H9 (cell line): ENCODE measurements at regions not wholly inside any gene's neighbourhood (a gene's known extent, or its start where the extent isn't known, plus 50 kb on each side); places are given as distances from the start of the nearest gene placed in this dataset.

Experiments
- DNase-seq: peaks from one replicate; pipeline ENCODE4 v3.0.0-alpha.2; 2017
- H2AFZ ChIP-seq: one replicate; pipeline ENCODE4 v1.6.1; 2013; ENCODE audit warnings: mild to moderate bottlenecking, low read length, control low read depth, moderate library complexity
- H2AK5ac ChIP-seq: 2 replicates; pipeline ENCODE4 v1.6.1; 2013; ENCODE audit warnings: low read length, control low read depth, mixed read lengths; ENCODE audit not compliant: insufficient read length
- H2BK120ac ChIP-seq: one replicate; pipeline ENCODE4 v1.6.1; 2013; ENCODE audit warnings: low read depth, mild to moderate bottlenecking, low read length, control low read depth, inconsistent platforms; ENCODE audit not compliant: poor library complexity, severe bottlenecking
- H2BK12ac ChIP-seq: 2 replicates; pipeline ENCODE4 v1.6.1; 2013; ENCODE audit warnings: low read length, control low read depth, mixed read lengths, low read depth; ENCODE audit not compliant: insufficient read length
- H2BK15ac ChIP-seq: 2 replicates; pipeline ENCODE4 v1.6.1; 2013; ENCODE audit warnings: low read depth, low read length, control low read depth
- H2BK20ac ChIP-seq: one replicate; pipeline ENCODE4 v1.6.1; 2013; ENCODE audit warnings: low read depth, mild to moderate bottlenecking, low read length, control low read depth, inconsistent platforms; ENCODE audit not compliant: poor library complexity, severe bottlenecking
- H2BK5ac ChIP-seq: 2 replicates; pipeline ENCODE4 v1.6.1; 2013; ENCODE audit warnings: low read length, control low read depth, mixed read lengths; ENCODE audit not compliant: insufficient read length
- H3K14ac ChIP-seq: 2 replicates; pipeline ENCODE4 v1.6.1; 2013; ENCODE audit warnings: low read length, control low read depth; ENCODE audit not compliant: insufficient read depth
- H3K18ac ChIP-seq: 2 replicates; pipeline ENCODE4 v1.6.1; 2013; ENCODE audit warnings: low read depth, mild to moderate bottlenecking, mixed read lengths, low read length, control low read depth; ENCODE audit not compliant: insufficient read length
- H3K23ac ChIP-seq: 2 replicates; pipeline ENCODE4 v1.6.1; 2013; ENCODE audit warnings: low read length, control low read depth, mixed read lengths, low read depth; ENCODE audit not compliant: insufficient read length
- H3K23me2 ChIP-seq: 2 replicates; pipeline ENCODE4 v1.6.1; 2013; ENCODE audit warnings: low read depth, mild to moderate bottlenecking, mixed read lengths, low read length, control low read depth; ENCODE audit not compliant: insufficient read length, poor library complexity, severe bottlenecking
- H3K27ac ChIP-seq: 2 replicates; pipeline ENCODE4 v1.5.1; 2013; ENCODE audit warnings: low read length, control low read depth, mixed read lengths, low read depth; ENCODE audit not compliant: insufficient read length
- H3K27me3 ChIP-seq: 2 replicates; pipeline ENCODE4 v1.6.1; 2013; ENCODE audit warnings: low read length, control low read depth, inconsistent platforms; ENCODE audit not compliant: insufficient read depth
- H3K4ac ChIP-seq: 2 replicates; pipeline ENCODE4 v1.6.1; 2013; ENCODE audit warnings: low read depth, mild to moderate bottlenecking, control low read depth, inconsistent platforms, low read length, moderate library complexity
- H3K4me1 ChIP-seq: 2 replicates; pipeline ENCODE4 v1.6.1; 2013; ENCODE audit warnings: low read length, control low read depth, inconsistent platforms; ENCODE audit not compliant: insufficient read depth
- H3K4me2 ChIP-seq: 2 replicates; pipeline ENCODE4 v1.6.1; 2013; ENCODE audit warnings: low read length, control low read depth, mixed read lengths; ENCODE audit not compliant: insufficient read length, insufficient read depth
- H3K56ac ChIP-seq: 2 replicates; pipeline ENCODE4 v1.6.1; 2013; ENCODE audit warnings: low read depth, mild to moderate bottlenecking, mixed read lengths, low read length, control low read depth; ENCODE audit not compliant: insufficient read length
- H3K79me1 ChIP-seq: 2 replicates; pipeline ENCODE4 v1.6.1; 2013; ENCODE audit warnings: low read depth, mild to moderate bottlenecking, moderate library complexity, low read length, control low read depth, inconsistent platforms; ENCODE audit not compliant: insufficient read depth, poor library complexity, severe bottlenecking
- H3K79me2 ChIP-seq: 2 replicates; pipeline ENCODE4 v1.6.1; 2013; ENCODE audit warnings: low read length, control low read depth, inconsistent platforms; ENCODE audit not compliant: insufficient read depth
- H3K9ac ChIP-seq: 2 replicates; pipeline ENCODE4 v1.6.1; 2013; ENCODE audit warnings: low read length, control low read depth, mixed read lengths; ENCODE audit not compliant: insufficient read length; ENCODE audit errors: extremely low read depth
- H3K9me3 ChIP-seq: one replicate; pipeline ENCODE4 v1.6.1; 2013; ENCODE audit warnings: low read depth, low read length, inconsistent platforms; ENCODE audit not compliant: control insufficient read depth
- H3T11ph ChIP-seq: one replicate; pipeline ENCODE4 v1.6.1; 2013; ENCODE audit warnings: mild to moderate bottlenecking, low read length, control low read depth, inconsistent platforms
- H4K20me1 ChIP-seq: one replicate; pipeline ENCODE4 v1.6.1; 2013; ENCODE audit not compliant: control insufficient read depth, insufficient read length, insufficient read depth
- H4K5ac ChIP-seq: 2 replicates; pipeline ENCODE4 v1.6.1; 2013; ENCODE audit warnings: low read depth, mild to moderate bottlenecking, mixed read lengths, low read length, control low read depth; ENCODE audit not compliant: insufficient read length
- H4K8ac ChIP-seq: replicated peaks from 2 replicates; pipeline ENCODE4 v1.6.1; 2013; ENCODE audit warnings: low read length, control low read depth, mixed read lengths, low read depth; ENCODE audit not compliant: insufficient read length
- H4K91ac ChIP-seq: 2 replicates; pipeline ENCODE4 v1.6.1; 2013; ENCODE audit warnings: low read depth, mild to moderate bottlenecking, moderate library complexity, mixed read lengths, low read length, control low read depth; ENCODE audit not compliant: insufficient read length
- H3K27ac Mint-ChIP-seq, 3 experiments: 2 replicates in 2 of 3; 3 replicates in 1 of 3; pipeline ENCODE4 v1.8.0; 2020 to 2021; ENCODE audit warnings: mixed read lengths in 3 of 3, mild to moderate bottlenecking in 1 of 3, moderate library complexity in 1 of 3
- H3K27me3 Mint-ChIP-seq: 2 replicates; pipeline ENCODE4 v1.8.0; 2021; ENCODE audit warnings: low read depth, mild to moderate bottlenecking, moderate library complexity, mixed read lengths
- H3K36me3 Mint-ChIP-seq, 3 experiments: 2 replicates in 2 of 3; 3 replicates in 1 of 3; pipeline ENCODE4 v1.8.0; 2020 to 2021; ENCODE audit warnings: low read depth in 3 of 3, mixed read lengths in 3 of 3; ENCODE audit not compliant: insufficient read depth in 1 of 3
- H3K4me1 Mint-ChIP-seq, 2 experiments: 2 replicates each; pipeline ENCODE4 v1.8.0; 2020; ENCODE audit warnings: mixed read lengths in 2 of 2
- H3K4me3 Mint-ChIP-seq, 2 experiments: 2 replicates in 1 of 2; 3 replicates in 1 of 2; pipeline ENCODE4 v1.8.0; 2020 to 2021; ENCODE audit warnings: mild to moderate bottlenecking in 2 of 2, mixed read lengths in 2 of 2, moderate library complexity in 1 of 2
- H3K9me3 Mint-ChIP-seq, 2 experiments: 2 replicates in 1 of 2; 3 replicates in 1 of 2; pipeline ENCODE4 v1.8.0; 2020; ENCODE audit warnings: mild to moderate bottlenecking in 2 of 2, mixed read lengths in 2 of 2, moderate library complexity in 1 of 2
- WGBS: extraction: QIAGEN DNeasy Blood & Tissue Kit; methylation state at CpG from one replicate; pipeline ENCODE4 v1.1.7; 2013; ENCODE audit warnings: missing lambda C conversion rate, low lambda C conversion rate, mixed read lengths; ENCODE audit not compliant: insufficient read length; ENCODE audit errors: extremely low coverage; 5-methylcytosine and 5-hydroxymethylcytosine counted together
- TF ChIP-seq, protein P1 (sequence below): fragments of 200-600 bp; sonication (generic); conservative IDR thresholded peaks from 3 replicates; pipeline ENCODE4 v1.8.0; 2021; ENCODE audit warnings: antibody characterized with exemption, mild to moderate bottlenecking

DNA sequence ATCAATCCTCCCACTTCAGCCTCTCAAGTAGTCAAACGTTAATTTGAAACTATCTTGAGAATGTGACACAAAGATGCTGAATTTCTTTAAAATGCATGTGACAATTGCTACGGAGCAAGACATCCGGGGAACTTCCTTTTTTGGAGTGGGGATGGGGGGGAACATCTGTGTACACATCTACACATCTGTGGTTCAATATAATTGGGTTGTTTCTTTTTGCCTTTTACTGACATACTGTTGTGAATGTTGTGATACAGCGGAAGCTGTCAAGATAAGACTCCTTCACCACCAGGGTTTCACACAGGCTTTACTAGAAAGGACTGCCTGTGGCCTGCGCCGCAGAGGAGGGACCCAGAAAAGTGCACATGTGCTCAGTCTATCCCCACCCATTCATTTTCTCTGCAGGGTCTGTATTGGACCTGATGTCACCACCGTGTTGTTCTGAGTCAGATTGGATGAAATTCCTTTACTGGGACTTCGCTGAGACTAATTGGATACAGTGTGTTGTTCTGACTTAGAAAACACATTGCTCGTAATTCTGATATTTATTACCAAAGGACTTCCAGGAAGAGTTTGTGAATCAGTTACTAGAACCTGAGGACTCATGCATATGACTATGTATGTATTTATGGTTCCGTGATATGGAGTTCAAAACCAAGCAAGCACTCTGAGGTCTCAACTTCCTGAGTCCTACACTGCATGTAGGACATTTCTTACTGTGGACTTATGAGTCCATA is 98.7 kb upstream of the SGK1 start:
- Histone ChIP-seq H3K23me2 (no peaks in the 10 kb centered on the region), H4K91ac (no peak overlapping the region), H3T11ph (no peak overlapping the region), H3K79me1 (no peaks in the 10 kb centered on the region), H3K4me2 (no peak overlapping the region), H2BK20ac (no peak overlapping the region), H3K9ac (no peak overlapping the region), H3K23ac (no peak overlapping the region), H3K79me2 (no peaks in the 10 kb centered on the region), H3K4ac (no peak overlapping the region), H2BK15ac (no peak overlapping the region), H2AK5ac (no peak overlapping the region), H4K20me1 (no peaks in the 10 kb centered on the region), H3K27me3 (no peaks in the 10 kb centered on the region; the same call in 1 of the 2 replicates), H2AFZ (no peak overlapping the region), H3K14ac (no peak overlapping the region), H4K5ac (no peak overlapping the region), H2BK12ac (no peak overlapping the region), H3K18ac (no peak overlapping the region), H3K4me1 (no peaks in the 10 kb centered on the region), H3K27ac (no peak overlapping the region), H3K9me3 (peaks cover 12% of the 10 kb centered on the region), H2BK5ac (no peak overlapping the region), H2BK120ac (no peak overlapping the region), H4K8ac (no peak overlapping the region), H3K56ac (no peak overlapping the region)
- Mint-ChIP-seq H3K4me1 (peaks cover 4 to 6% of the 10 kb centered on the region in 2 experiments), H3K27me3 (no peaks in the 10 kb centered on the region; the same call in 1 of the 2 replicates), H3K27ac (no peak overlapping the region), H3K36me3 (peaks cover 9 to 28% (median 11%) of the 10 kb centered on the region in 3 experiments), H3K4me3 (no peak overlapping the region), H3K9me3 (peaks cover 21 to 35% of the 10 kb centered on the region in 2 experiments)
- TF ChIP-seq, protein P1, sequence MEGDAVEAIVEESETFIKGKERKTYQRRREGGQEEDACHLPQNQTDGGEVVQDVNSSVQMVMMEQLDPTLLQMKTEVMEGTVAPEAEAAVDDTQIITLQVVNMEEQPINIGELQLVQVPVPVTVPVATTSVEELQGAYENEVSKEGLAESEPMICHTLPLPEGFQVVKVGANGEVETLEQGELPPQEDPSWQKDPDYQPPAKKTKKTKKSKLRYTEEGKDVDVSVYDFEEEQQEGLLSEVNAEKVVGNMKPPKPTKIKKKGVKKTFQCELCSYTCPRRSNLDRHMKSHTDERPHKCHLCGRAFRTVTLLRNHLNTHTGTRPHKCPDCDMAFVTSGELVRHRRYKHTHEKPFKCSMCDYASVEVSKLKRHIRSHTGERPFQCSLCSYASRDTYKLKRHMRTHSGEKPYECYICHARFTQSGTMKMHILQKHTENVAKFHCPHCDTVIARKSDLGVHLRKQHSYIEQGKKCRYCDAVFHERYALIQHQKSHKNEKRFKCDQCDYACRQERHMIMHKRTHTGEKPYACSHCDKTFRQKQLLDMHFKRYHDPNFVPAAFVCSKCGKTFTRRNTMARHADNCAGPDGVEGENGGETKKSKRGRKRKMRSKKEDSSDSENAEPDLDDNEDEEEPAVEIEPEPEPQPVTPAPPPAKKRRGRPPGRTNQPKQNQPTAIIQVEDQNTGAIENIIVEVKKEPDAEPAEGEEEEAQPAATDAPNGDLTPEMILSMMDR: no peak
- DNase-seq: no peak
- no CpG with 5 or more reads among the region's 10 CpGs for WGBS
